Calu3 (cell line): ENCODE measurements at regions not wholly inside any gene's neighbourhood (a gene's known extent, or its start where the extent isn't known, plus 50 kb on each side); places are given as distances from the start of the nearest gene placed in this dataset.

Source experiments
- BruUV-seq: library from RNA; stranded (reverse); fragments of 400-500 nt; replicated peaks from 2 replicates; lab custom pipeline; 2021; lab: Mats Ljungman, UMichigan
- CTCF ChIA-PET: fragments of 300-600 bp; sonication (Branson Sonifier 250); formaldehyde crosslinking; loops from one replicate; lab custom pipeline; 2022; ENCODE audit warnings: antibody characterized with exemption; lab: Charles Lee
- DNase-seq: peaks from one replicate; pipeline ENCODE4 v3.0.0; 2022
- H3K27ac Mint-ChIP-seq: one replicate; pipeline ENCODE4 v1.8.0; 2022; ENCODE audit warnings: mixed read lengths; ENCODE audit not compliant: unreplicated experiment
- H3K27me3 Mint-ChIP-seq: one replicate; pipeline ENCODE4 v1.8.0; 2022; ENCODE audit warnings: mixed read lengths; ENCODE audit not compliant: unreplicated experiment
- H3K36me3 Mint-ChIP-seq: one replicate; pipeline ENCODE4 v1.8.0; 2022; ENCODE audit warnings: mild to moderate bottlenecking, moderate library complexity, mixed read lengths; ENCODE audit not compliant: insufficient read depth, unreplicated experiment
- H3K4me1 Mint-ChIP-seq: one replicate; pipeline ENCODE4 v1.8.0; 2022; ENCODE audit warnings: mild to moderate bottlenecking, low read depth, mixed read lengths; ENCODE audit not compliant: unreplicated experiment
- H3K4me3 Mint-ChIP-seq: one replicate; pipeline ENCODE4 v1.8.0; 2022; ENCODE audit warnings: mild to moderate bottlenecking, low read depth, moderate library complexity, mixed read lengths; ENCODE audit not compliant: unreplicated experiment
- H3K9me3 Mint-ChIP-seq: one replicate; pipeline ENCODE4 v1.8.0; 2022; ENCODE audit warnings: low read depth, mixed read lengths; ENCODE audit not compliant: unreplicated experiment
- intact Hi-C: fragments of 100-400 bp; cut with micrococcal nuclease; formaldehyde crosslinking; loops from one replicate; pipeline ENCODE4 v1.10.0; 2022; ENCODE audit not compliant: unreplicated experiment
- TF ChIP-seq, protein P1 (sequence below): fragments of 200-600 bp; IDR thresholded peaks from one replicate; pipeline ENCODE4 v1.8.0; 2022; ENCODE audit warnings: antibody characterized with exemption; ENCODE audit not compliant: unreplicated experiment

DNA sequence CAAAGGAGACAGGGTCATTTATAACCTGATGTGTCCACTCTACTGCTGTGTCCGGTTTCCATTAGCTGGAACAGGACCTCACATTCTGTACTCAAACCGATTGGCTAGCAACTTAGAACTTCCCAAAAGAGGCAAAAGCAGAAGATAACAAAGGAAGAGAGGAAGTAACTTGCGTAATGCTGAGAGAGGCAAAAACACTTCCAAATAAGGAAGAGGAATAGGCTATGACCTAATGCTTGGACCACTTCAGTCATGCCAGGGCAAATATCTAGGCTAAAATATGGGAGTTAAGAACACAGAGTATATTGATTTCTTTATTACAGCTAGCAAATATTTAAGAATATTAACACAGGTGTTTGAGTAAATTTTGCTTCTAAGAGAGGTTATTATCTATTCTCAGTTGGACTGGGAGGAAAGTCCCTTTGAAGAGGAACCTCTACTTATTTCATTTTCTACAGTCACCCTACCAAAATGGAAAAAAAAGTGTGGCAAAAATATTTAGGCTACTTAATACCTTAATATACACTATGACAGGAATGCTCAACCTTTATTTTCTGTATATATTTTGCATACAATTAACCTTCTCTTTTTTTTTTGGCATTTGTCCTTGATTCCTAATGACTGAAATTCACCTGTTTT is 499.8 kb upstream of the CHORDC1 start:
- Mint-ChIP-seq H3K27ac (no peak overlapping the region), H3K4me1 (peaks cover 7% of the 10 kb centered on the region), H3K27me3 (no peaks in the 10 kb centered on the region), H3K36me3 (no peaks in the 10 kb centered on the region), H3K4me3 (no peak overlapping the region), H3K9me3 (no peaks in the 10 kb centered on the region)
- no TSS peak for BruUV-seq
- intact Hi-C loops, result no loop called here
- DNase-seq, result no peak
- TF ChIP-seq, protein P1, sequence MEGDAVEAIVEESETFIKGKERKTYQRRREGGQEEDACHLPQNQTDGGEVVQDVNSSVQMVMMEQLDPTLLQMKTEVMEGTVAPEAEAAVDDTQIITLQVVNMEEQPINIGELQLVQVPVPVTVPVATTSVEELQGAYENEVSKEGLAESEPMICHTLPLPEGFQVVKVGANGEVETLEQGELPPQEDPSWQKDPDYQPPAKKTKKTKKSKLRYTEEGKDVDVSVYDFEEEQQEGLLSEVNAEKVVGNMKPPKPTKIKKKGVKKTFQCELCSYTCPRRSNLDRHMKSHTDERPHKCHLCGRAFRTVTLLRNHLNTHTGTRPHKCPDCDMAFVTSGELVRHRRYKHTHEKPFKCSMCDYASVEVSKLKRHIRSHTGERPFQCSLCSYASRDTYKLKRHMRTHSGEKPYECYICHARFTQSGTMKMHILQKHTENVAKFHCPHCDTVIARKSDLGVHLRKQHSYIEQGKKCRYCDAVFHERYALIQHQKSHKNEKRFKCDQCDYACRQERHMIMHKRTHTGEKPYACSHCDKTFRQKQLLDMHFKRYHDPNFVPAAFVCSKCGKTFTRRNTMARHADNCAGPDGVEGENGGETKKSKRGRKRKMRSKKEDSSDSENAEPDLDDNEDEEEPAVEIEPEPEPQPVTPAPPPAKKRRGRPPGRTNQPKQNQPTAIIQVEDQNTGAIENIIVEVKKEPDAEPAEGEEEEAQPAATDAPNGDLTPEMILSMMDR, result no peak
- CTCF ChIA-PET, result no interaction called here

DNA sequence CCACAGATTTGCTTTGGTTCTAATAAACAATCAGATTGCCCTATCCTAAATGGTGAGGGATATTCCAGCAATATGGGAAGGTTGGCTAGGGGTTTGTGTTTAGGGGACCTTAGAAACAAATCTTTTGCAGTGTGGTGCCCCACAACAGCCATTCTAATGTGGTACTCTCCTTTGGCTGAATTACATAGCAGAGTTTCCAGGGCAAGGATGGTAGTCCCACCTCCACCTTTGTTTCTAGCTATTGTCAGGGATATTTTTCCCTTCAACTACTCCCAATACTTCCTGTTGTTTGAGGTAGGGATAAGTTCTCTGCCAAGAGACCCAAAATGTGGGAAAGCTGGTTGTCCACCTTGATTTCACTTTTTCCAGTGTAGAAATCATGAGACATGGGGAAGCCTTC is 494.7 kb upstream of the CHORDC1 start:
- CTCF ChIA-PET, result no interaction called here
- H3K9me3 Mint-ChIP-seq, result peaks cover 9% of the 10 kb centered on the region
- TF ChIP-seq, protein P1, result no peak
- H3K27me3 Mint-ChIP-seq, result no peaks in the 10 kb centered on the region
- intact Hi-C loops, result no loop called here
- no TSS peak for BruUV-seq
- H3K4me1 Mint-ChIP-seq, result peaks cover 4% of the 10 kb centered on the region
- DNase-seq, result no peak
- H3K4me3 Mint-ChIP-seq, result no peak overlapping the region
- H3K36me3 Mint-ChIP-seq, result no peaks in the 10 kb centered on the region
- H3K27ac Mint-ChIP-seq, result no peak overlapping the region

- H3K4me3 Mint-ChIP-seq, result no peak overlapping the region
- BruUV-seq, result no TSS peak
- H3K27ac Mint-ChIP-seq, result no peak overlapping the region
- no peaks in the 10 kb centered on the region for H3K27me3 Mint-ChIP-seq
- DNase-seq, result no peak
- H3K36me3 Mint-ChIP-seq, result no peaks in the 10 kb centered on the region
- CTCF ChIA-PET, result no interaction called here
- H3K4me1 Mint-ChIP-seq, result no peaks in the 10 kb centered on the region
- TF ChIP-seq, protein P1, result no peak
- no peaks in the 10 kb centered on the region for H3K9me3 Mint-ChIP-seq
- intact Hi-C loops, result no loop called here
These were observed 482.8 kb upstream of the CHORDC1 start for GRCh38 chr11:90705661-90706060.

DNA sequence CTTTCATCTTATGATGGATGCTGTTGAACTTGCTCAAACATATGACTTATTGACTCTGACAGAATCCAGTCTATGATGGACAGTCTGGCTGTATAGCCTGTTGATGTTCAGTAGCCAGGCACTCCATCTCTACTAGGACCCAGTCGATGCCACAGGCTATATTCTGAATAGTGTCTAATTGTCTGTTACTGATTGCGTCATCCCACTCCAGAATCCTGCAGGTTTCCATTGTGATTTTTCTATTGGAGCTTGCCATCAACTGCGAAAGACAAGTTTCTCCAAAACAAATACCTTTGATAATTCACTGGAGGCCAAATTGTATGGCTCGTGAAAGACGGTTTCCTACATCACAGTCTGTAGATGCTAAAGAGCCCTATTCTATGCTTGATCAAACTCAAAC is 481.7 kb upstream of the CHORDC1 start:
- no peak overlapping the region for H3K27ac Mint-ChIP-seq
- no peak overlapping the region for H3K4me3 Mint-ChIP-seq
- TF ChIP-seq, protein P1, result no peak
- no peaks in the 10 kb centered on the region for H3K27me3 Mint-ChIP-seq
- no peaks in the 10 kb centered on the region for H3K4me1 Mint-ChIP-seq
- H3K9me3 Mint-ChIP-seq, result no peaks in the 10 kb centered on the region
- DNase-seq, result no peak
- CTCF ChIA-PET, result no interaction called here
- no TSS peak for BruUV-seq
- intact Hi-C loops, result no loop called here
- no peaks in the 10 kb centered on the region for H3K36me3 Mint-ChIP-seq
